ENCODE measurements at regions not wholly inside any gene's neighbourhood (a gene's known extent, or its start where the extent isn't known, plus 50 kb on each side); places are given as distances from the start of the nearest gene placed in this dataset.
A peak's percentile ranks its signal among the peaks of the same experiment; 100 is the strongest.

DNA sequence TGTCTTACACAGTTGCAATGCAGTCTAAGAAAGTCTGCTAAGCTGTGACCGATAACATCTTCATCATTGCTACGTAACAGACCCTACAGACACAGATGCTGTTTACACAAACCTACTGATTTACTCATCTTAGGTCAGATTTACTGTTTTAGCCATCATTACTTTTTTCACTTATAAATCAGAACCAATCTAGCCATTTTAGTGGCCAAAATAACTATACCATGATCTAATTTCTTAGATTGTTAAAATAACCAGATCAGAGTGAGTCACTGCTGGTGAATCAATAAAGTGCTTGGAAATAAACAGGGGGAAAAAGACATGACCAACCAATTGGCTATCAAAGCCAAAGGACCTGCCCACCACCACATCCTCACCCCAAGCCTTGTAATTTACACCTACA is 57.0 kb upstream of the FOXN3 start:
- intact Hi-C loops (cut with DNase I): loop anchor here in 1 of 10 donors (10.0 kb wide), 1 partner anchor 141 kb away; no protein-coding TSS in a partner anchor
- no peak for TF ChIP-seq POLR2A (IDR thresholded peaks at IDR 0.05)
- TF ChIP-seq, protein P1, sequence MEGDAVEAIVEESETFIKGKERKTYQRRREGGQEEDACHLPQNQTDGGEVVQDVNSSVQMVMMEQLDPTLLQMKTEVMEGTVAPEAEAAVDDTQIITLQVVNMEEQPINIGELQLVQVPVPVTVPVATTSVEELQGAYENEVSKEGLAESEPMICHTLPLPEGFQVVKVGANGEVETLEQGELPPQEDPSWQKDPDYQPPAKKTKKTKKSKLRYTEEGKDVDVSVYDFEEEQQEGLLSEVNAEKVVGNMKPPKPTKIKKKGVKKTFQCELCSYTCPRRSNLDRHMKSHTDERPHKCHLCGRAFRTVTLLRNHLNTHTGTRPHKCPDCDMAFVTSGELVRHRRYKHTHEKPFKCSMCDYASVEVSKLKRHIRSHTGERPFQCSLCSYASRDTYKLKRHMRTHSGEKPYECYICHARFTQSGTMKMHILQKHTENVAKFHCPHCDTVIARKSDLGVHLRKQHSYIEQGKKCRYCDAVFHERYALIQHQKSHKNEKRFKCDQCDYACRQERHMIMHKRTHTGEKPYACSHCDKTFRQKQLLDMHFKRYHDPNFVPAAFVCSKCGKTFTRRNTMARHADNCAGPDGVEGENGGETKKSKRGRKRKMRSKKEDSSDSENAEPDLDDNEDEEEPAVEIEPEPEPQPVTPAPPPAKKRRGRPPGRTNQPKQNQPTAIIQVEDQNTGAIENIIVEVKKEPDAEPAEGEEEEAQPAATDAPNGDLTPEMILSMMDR (IDR thresholded peaks at IDR 0.05): no peak
- Histone ChIP-seq H3K4me3 (no peak overlapping the region), H3K36me3 (no peaks in the 10 kb centered on the region), H3K4me1 (peaks cover 0 to 45% (median 5%) of the 10 kb centered on the region in 12 donors), H3K27me3 (no peaks in the 10 kb centered on the region), H3K27ac (peak overlapping the region in 1 of 12 donors; percentile 27), H3K9me3 (no peaks in the 10 kb centered on the region)
- WGBS, 4 donors: 86 to 94% (median 91%) methylated on average over 2 of the region's 2 CpGs
- DNase-seq: no peak
- no peak for ATAC-seq

DNA sequence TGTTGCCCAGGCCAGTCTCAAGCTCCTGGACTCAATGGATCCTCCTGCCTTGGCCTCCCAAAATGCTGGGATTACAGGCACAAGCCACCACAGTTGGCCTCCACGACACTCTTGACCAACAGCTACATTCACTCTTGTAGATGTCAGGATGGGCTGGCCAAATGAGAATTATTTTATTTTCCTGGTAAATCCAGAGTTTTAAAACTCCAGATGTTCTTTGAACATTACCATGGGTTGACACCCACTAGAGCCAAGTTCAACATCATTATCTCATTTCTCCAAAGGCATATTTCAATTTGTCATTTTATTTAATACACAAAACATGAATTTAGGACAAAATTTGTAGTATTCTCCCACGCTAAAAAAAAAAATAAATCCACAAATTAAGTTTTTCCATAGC is 56.5 kb upstream of the FOXN3 start:
- DNase-seq (no peak), ATAC-seq (peak in 2 of 4 donors; percentile 38 to 55)
- no peaks in the 10 kb centered on the region for H3K27me3 ChIP-seq
- no peaks in the 10 kb centered on the region for H3K9me3 ChIP-seq
- no peak overlapping the region for H3K4me3 ChIP-seq
- WGBS, 4 donors: 84 to 90% (median 85%) methylated on average over 2 of the region's 2 CpGs
- peak overlapping the region in 1 of 12 donors; percentile 27 for H3K27ac ChIP-seq
- H3K36me3 ChIP-seq: no peaks in the 10 kb centered on the region
- no peak for TF ChIP-seq POLR2A (IDR thresholded peaks at IDR 0.05)
- TF ChIP-seq, protein P1 (IDR thresholded peaks at IDR 0.05): no peak
- intact Hi-C loops (cut with DNase I): loop anchor here in 1 of 10 donors (10.0 kb wide), 1 partner anchor 141 kb away; no protein-coding TSS in a partner anchor
- peaks cover 0 to 45% (median 5%) of the 10 kb centered on the region in 12 donors for H3K4me1 ChIP-seq

- Histone ChIP-seq H3K9me3 (no peaks in the 10 kb centered on the region), H3K4me1 (peaks cover 0 to 47% (median 3%) of the 10 kb centered on the region in 12 donors), H3K36me3 (no peaks in the 10 kb centered on the region), H3K27ac (peak overlapping the region in 1 of 12 donors; percentile 2), H3K4me3 (no peak overlapping the region), H3K27me3 (no peaks in the 10 kb centered on the region)
- DNase-seq (no peak), ATAC-seq (no peak)
- intact Hi-C loops (cut with DNase I): loop anchor here in 1 of 10 donors (10.0 kb wide), 1 partner anchor 144 kb away; no protein-coding TSS in a partner anchor
- 88 to 97% (median 95%) methylated on average over 6 of the region's 6 CpGs for WGBS, 4 donors
- no peak for TF ChIP-seq POLR2A (IDR thresholded peaks at IDR 0.05)
- TF ChIP-seq, protein P1 (IDR thresholded peaks at IDR 0.05): no peak
These were observed 53.4 kb upstream of the FOXN3 start for GRCh38 chr14:89470401-89470800.

DNA sequence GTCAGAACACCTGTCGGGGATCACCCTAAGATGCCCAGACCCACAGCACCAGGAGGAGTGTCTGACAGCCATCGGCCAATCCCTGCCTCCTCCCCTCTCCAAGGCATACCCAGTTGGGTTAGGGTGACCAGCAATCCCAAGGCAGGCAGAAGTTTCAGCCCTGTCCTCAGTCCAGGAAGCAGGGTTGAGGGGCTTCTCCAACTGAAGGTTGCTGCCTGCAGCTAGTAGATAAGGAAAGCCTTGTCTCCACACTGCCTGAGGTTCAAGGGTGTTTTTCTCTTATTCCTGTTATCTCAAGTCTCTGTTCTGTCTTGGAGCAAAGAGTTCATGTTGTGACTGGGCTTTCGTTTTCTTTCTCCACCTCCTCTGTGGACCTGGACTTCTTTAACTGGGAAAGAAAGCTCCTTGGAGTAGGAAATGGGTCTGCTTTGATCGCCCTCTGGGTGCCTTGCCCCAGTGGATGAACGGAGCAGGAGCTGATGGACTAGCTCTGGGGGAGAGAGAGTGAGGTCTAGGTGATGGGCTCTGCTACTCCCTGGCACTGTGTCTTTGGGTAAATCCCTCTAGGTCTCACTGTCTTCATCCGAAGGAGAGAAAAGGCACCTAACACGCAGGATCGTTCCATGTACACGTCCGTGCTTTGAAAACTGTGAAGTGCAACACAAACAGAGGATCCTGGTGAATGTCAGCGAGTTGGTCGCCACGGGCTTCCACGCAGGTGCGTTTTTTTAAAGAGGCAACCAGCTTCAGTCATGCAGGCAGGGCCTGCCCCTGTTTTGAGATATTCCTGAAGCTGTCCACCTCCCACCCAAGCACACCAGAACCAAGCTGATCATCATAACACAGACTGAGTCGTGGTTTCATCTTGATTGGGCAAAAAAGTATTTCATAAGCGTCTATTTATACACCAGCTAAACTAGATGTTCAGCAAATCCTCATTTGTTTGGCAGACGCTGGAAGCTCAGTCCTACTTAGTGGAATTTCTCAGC is 52.5 kb upstream of the FOXN3 start:
- DNase-seq (no peak), ATAC-seq (peak in 3 of 4 donors; percentile 13 to 45 (median 42))
- TF ChIP-seq, protein P1 (IDR thresholded peaks at IDR 0.05): no peak
- TF ChIP-seq POLR2A (IDR thresholded peaks at IDR 0.05): no peak
- Histone ChIP-seq H3K4me1 (peaks cover 0 to 47% (median 3%) of the 10 kb centered on the region in 12 donors), H3K36me3 (no peaks in the 10 kb centered on the region), H3K9me3 (no peaks in the 10 kb centered on the region), H3K27ac (no peak overlapping the region), H3K27me3 (no peaks in the 10 kb centered on the region), H3K4me3 (no peak overlapping the region)
- 83 to 89% (median 85%) methylated on average over 17 to 18 of the region's 18 CpGs for WGBS, 4 donors
- intact Hi-C loops (cut with DNase I): loop anchor here in 1 of 10 donors (10.0 kb wide), 1 partner anchor 145 kb away; no protein-coding TSS in a partner anchor

Measured in heart left ventricle (tissue), 16 donors.